WI38 (cell line): ENCODE measurements at regions not wholly inside any gene's neighbourhood (a gene's known extent, or its start where the extent isn't known, plus 50 kb on each side); places are given as distances from the start of the nearest gene placed in this dataset.

ENCODE experiments used
- H3K4me3 ChIP-seq: 2 replicates; pipeline ENCODE4 v1.5.1; 2011; ENCODE audit warnings: low read depth, mild to moderate bottlenecking, control low read depth, low read length
- CTCF ChIP-seq: IDR thresholded peaks from 2 replicates; pipeline ENCODE4 v1.5.1; 2012; ENCODE audit warnings: low read depth, mild to moderate bottlenecking, control low read depth, low read length

DNA sequence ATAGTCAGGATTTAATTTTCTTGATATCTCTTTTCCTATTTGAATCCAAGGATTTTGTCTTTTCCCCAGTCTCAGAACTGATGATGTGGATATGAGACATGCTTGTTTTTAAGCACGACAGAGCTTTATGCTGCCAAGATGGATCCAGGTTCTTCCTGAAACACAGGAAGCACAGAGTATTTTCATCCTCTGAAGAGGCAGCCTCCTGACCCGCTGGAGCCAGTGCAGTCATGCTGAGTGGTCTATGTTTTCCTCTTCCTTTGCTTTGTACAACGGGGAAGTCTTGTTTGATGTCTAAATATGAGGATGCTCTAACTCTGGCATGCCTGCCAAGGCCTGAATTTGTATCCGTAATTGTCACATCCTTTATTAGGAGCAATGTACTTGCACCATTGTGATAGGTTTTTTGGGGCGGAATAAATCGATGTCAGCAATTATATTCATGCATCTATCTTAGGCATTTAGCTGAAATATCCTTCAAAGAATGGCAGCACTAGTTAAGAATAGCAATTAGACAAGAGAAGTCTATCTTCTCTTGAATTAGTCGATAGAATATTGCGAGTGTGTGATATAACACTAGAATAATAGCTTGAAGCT is 407.1 kb upstream of the JAG1 start:
- no peak for TF ChIP-seq CTCF
- no peak overlapping the region for H3K4me3 ChIP-seq

DNA sequence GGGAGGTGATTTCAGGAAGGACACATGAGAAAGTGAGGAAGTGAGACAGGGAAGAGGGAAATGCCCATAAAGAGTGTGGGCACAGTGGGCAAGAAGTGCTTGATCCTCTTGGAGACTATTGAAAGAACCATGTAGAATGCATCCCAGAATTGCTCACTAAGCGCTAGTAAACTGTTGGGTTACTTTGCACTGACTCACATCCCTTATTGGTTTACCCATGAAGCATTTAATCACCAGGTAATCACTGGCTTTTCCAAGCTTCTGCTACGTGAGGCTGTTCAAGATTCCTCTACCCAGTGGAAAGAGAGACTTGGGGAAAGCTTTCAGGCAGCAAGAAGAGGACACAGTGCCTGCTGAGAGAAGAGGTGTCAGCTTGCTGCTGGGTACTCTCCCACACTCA is 410.0 kb upstream of the JAG1 start:
- no peak for TF ChIP-seq CTCF

GRCh38 chr20:11084508-11084907 is 410.7 kb upstream of the JAG1 start:
- TF ChIP-seq CTCF, result no peak
- H3K4me3 ChIP-seq, result no peak overlapping the region

More for the DNA sequence above, 410.0 kb upstream of the JAG1 start:
- H3K4me3 ChIP-seq, result no peak overlapping the region

DNA sequence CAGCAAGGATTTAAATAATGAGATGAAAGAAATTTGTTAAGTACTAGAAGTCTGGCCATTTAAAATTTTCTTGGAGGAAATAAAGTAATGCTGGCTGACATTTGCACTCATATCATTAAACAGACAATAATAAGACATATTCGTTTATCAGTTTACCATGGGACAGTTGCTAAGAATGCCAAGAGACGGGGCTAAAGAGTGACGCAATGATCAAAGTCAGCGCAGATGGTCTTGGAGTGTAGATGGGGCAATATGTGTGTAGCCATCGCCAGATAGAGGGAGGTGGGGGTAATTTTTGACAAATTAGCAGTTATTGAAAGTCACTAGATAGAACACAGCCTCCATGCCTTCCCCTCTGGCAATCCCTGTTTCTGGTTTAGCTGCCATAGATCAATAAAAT is 413.2 kb upstream of the JAG1 start:
- no peak overlapping the region for H3K4me3 ChIP-seq
- no peak for TF ChIP-seq CTCF

DNA sequence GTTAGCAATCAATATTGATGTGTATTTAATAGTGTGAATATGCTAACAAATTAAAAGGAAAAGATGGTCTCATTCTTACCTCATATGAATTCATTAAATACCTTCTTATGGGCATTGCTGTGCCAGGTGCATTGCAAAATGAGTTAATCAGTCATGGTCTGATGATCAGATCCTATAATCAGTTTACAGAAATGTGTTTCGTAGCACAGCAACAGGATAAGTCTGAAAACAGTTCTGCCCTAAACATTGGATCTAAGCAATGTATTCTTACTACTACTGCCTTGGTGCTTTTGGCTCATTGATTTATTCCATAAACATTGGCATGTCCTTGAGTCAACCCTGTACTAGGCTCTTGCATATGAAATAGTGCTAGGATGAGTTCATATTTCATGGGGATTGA is 417.0 kb upstream of the JAG1 start:
- H3K4me3 ChIP-seq, result no peak overlapping the region
- no peak for TF ChIP-seq CTCF

DNA sequence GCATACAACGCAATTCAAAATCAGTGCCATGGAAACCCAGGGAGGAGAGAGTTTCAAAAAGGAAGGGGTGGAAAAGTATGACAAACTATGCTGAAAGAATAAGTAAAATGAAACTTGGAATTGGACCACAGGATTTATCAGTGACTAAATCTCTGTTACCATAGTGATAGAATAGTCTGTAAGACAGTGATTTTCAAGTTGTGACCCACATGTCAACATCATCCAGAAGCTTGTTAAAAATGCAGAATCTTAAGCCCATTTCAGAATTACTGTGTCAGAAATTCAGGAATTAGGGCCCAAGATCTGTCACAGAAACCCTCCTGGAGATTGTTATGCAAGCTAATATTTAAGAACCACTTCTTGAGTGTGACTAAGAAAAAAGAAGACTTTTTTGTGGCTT is 417.7 kb upstream of the JAG1 start:
- TF ChIP-seq CTCF, result no peak
- H3K4me3 ChIP-seq, result no peak overlapping the region

DNA sequence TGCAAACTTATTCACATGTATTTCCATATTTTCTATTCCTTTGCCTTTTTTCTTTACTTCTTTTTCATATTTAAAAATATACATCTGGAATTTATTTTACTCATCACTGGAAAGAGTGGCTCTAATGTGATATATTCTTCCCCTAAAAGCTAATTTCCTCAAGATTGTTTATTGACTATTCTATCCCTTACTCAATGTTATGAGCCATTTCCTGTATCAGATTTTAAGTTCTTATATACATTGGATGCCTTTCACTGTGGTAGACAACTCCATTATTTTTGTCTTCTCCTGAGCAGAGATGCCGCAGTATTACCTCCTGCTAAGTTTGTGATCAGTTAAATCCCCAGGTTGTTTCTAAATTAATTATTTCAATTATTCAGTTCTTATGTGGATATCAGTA is 418.4 kb upstream of the JAG1 start:
- no peak for TF ChIP-seq CTCF

More for the DNA sequence above, 418.4 kb upstream of the JAG1 start:
- H3K4me3 ChIP-seq, result no peak overlapping the region
